ENCODE measurements at regions not wholly inside any gene's neighbourhood (a gene's known extent, or its start where the extent isn't known, plus 50 kb on each side); places are given as distances from the start of the nearest gene placed in this dataset.

DNA sequence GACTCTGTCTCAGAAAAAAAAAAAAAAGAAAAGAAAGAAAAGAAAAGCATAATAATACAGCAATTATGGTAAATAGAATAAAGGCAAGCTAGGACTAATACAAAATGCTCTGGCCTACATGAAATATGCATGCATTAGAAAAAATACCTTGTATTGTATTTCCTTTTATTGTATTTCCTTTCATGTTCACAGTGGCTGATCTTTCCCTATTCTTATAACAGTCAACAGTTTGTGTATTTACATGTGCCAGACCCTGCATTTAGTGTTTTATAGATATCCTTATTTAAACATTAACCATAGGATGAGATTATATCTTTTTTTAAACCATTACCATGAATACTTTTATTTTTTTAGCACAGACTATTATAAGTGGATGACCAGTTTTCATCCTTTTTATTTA, 56.3 kb upstream of the ARL15 start:
- DNase-seq: no peak

- no peak for DNase-seq
Observed at GRCh38 chr5:54363669-54364068, 53.3 kb upstream of the ARL15 start.

DNA sequence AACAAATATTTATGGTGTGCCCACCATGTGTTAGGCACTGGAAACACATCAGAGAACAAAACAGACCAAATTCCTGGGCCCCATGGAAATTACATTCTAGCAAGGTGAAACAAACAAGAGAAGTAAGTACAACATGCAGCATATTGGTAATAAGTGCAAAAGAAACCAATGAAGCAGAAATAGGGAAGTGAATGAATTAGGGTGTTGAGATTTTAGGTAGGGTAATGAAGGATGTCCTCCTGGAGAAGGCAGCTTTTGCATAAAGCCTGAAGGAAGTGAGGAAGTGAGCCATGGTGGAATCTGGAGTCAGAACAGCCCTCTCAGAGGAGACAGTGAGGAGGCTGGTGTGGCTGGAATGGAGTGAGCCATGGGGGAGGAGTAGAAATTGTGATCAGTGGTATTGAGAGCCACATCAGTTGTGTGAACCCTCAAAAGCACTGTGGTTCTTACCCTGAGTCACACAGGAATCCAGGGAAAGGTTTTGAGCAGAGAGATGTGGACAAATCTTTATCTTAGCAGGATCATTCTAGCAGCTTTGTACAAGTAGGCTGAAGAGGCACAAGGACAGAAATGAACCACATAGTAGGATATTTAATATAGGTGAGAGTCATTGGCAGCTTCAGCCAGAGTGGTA, 52.7 kb upstream of the ARL15 start:
- no peak for DNase-seq

DNA sequence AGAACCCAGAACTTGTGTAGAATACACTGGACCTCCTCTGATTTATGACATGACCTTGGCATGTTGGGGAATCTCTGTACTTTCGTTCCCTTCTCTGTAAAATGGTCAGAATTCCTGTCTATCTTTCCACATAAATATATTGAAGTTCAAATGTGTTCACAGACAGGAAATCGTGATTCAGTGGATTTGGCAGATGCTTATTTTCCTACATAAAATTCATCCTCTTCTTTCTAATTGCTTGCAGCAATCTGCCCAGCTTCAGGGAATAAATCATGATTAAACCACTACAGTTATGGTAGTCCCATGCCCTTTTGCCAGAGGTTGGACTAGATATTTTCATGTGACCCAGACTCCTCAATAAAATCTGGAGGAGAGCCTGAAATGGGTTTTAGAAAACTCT, 52.1 kb upstream of the ARL15 start:
- no peak for DNase-seq

DNA sequence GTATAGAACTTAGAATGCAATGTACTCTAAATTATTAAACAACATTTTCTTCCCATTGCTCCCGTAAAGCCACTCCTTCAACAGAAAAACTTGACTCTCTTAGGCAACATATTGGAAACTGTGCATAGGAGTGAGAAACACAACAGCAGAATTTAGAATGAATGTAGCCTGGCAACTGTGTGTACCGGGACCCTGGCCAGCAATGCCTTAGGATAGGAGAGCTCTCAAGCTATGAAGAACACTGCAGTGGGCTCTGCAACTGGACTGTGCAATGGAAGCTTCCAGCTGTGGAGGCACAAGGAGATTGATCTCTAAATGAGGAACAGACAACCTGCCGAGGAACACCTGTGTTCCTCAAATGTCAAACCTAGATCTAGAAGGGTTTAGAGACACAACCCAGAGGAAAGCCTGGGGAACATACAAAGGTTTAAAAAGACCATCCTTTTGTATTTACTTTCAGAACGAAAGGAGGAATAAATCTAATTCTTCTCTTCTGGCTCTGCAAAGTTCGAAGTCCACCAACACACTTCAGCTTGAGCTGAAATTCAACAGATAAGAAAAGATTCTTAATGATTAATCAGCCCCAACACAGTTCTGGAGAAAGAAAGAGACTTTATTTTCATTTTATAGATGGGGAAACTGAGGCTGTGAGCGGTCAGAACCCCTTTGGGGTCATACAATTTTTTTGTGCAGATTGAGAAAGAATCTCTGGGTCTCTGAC, 51.5 kb upstream of the ARL15 start:
- no peak for DNase-seq

DNA sequence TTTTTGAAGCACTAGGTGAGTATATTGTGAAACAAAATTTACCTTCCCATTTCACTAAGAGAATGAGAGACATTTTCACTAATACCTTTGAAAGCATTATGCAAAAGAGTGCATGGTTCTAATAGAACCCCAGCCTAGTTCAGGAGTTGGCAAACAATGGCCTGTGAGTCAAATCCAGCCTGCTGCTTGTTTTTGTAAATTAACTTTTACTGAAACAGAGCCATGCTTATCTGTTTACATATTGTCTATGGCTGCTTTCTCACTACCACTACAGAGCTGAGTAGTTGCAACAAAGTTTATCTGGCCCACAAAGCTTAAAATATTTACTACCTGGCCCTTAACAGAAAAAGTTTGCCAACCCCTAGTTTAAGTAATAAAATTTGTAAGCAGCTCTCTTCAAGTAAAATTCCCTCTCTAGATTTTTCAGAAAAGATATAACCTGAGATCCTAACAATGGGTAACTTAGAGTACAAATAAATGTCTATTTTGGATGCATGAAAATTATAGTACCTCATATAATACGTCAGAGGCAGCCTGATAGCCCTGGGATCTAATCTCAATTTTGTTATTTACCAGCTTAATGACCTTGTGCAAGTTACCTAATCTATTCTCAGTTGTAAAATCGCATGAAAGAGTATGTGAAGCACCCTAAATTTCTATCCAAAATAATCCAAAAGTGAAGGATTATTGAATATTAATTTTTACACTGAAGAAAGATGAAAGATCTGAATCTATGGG, 50.7 kb upstream of the ARL15 start:
- DNase-seq: no peak

Data from NCI-H1694 treated with DMSO at 0.1 percent for 48 hours (cell line).